H1 (cell line): ENCODE measurements at regions not wholly inside any gene's neighbourhood (a gene's known extent, or its start where the extent isn't known, plus 50 kb on each side); places are given as distances from the start of the nearest gene placed in this dataset.

Source experiments
- CTBP2 ChIP-seq: IDR thresholded peaks from 2 replicates; pipeline ENCODE4 v1.7.0; 2011; ENCODE audit warnings: borderline replicate concordance, mild to moderate bottlenecking, moderate library complexity, mixed read lengths, low read length; ENCODE audit not compliant: insufficient read depth, insufficient read length
- EZH2 ChIP-seq: fragments of 200-600 bp; sonication (generic); IDR thresholded peaks from 2 replicates; pipeline ENCODE4 v1.7.1; 2012; ENCODE audit warnings: low read depth, mild to moderate bottlenecking, moderate library complexity, low read length, inconsistent platforms; ENCODE audit not compliant: severe bottlenecking
- FOSL1 ChIP-seq: IDR thresholded peaks from 2 replicates; pipeline ENCODE4 v1.6.1; 2011; ENCODE audit warnings: mild to moderate bottlenecking, low read depth, low read length, moderate library complexity; ENCODE audit not compliant: insufficient read depth
- TBP ChIP-seq: IDR thresholded peaks from 2 replicates; pipeline ENCODE4 v1.6.1; 2011; ENCODE audit warnings: low read depth, low read length, improper control_type of control experiment
- TF ChIP-seq, protein P1 (sequence below): IDR thresholded peaks from 2 replicates; pipeline ENCODE4 v1.6.1; 2012; ENCODE audit warnings: inconsistent platforms

DNA sequence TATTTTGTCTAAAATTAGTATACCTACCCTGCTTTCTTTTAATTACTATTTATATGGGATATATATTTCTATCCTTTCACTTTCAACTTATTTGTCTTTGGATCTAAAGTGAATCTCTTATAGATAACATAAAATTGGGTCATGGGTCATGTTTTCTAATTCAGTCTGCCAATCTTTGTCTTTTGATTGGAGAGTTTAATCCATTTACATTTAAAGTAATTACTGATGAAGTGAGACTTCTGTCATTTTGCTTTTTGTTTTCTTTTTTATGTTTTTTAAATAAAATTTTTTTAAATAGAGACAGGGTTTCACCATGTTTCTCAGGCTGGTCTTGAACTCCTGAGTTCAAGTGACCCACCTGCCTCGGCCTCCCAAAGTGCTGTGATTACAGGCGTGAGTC lies 50.5 kb upstream of the PRDM1 start (continued):
- TF ChIP-seq, protein P1, sequence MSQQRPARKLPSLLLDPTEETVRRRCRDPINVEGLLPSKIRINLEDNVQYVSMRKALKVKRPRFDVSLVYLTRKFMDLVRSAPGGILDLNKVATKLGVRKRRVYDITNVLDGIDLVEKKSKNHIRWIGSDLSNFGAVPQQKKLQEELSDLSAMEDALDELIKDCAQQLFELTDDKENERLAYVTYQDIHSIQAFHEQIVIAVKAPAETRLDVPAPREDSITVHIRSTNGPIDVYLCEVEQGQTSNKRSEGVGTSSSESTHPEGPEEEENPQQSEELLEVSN: no peak
- TF ChIP-seq TBP (no peak), CTBP2 (no peak), EZH2 (no peak), FOSL1 (no peak)
